GM10248 (cell line): ENCODE measurements at regions not wholly inside any gene's neighbourhood (a gene's known extent, or its start where the extent isn't known, plus 50 kb on each side); places are given as distances from the start of the nearest gene placed in this dataset.

Source experiments
- CTCF ChIA-PET: fragments of 300-600 bp; sonication (Branson Sonifier 250); formaldehyde crosslinking; extraction: SDS; loops from one replicate; lab custom pipeline; 2021; ENCODE audit warnings: antibody characterized with exemption; lab: Yijun Ruan, JAX
- POLR2A ChIA-PET: fragments of 350-650 bp; sonication (Branson Sonifier 250); formaldehyde crosslinking; extraction: SDS; loops from one replicate; lab custom pipeline; 2020; ENCODE audit warnings: antibody characterized with exemption; lab: Yijun Ruan, JAX
- DNase-seq: peaks from one replicate; pipeline ENCODE4 v3.0.0; 2012; ENCODE audit errors: extremely low spot score
- TF ChIP-seq, protein P1 (sequence below): IDR thresholded peaks from 2 replicates; pipeline ENCODE4 v1.5.1; 2012; ENCODE audit warnings: mild to moderate bottlenecking, low read depth; ENCODE audit errors: extremely low read depth, missing control alignments, control extremely low read depth

DNA sequence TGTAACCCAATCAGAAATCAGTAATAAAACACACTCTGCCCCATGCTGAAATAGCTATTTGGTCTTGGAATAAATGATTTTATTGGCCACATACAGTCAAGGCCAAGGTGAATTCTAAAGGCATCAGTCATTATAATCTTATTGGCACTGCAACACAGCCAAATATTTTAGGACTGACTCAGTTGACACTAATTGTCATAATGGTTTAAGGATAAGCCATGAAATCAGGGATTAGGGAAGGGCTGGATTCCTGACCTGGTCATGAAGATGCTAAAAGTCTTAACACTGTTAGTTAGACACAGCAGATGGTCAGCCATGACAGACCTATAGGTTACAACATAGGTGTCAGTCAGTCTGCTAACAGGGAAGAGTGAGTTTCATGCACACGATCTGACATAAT lies 330.3 kb upstream of the NPSR1 start:
- CTCF ChIA-PET = no interaction called here
- TF ChIP-seq, protein P1, sequence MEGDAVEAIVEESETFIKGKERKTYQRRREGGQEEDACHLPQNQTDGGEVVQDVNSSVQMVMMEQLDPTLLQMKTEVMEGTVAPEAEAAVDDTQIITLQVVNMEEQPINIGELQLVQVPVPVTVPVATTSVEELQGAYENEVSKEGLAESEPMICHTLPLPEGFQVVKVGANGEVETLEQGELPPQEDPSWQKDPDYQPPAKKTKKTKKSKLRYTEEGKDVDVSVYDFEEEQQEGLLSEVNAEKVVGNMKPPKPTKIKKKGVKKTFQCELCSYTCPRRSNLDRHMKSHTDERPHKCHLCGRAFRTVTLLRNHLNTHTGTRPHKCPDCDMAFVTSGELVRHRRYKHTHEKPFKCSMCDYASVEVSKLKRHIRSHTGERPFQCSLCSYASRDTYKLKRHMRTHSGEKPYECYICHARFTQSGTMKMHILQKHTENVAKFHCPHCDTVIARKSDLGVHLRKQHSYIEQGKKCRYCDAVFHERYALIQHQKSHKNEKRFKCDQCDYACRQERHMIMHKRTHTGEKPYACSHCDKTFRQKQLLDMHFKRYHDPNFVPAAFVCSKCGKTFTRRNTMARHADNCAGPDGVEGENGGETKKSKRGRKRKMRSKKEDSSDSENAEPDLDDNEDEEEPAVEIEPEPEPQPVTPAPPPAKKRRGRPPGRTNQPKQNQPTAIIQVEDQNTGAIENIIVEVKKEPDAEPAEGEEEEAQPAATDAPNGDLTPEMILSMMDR = no peak
- DNase-seq = no peak
- POLR2A ChIA-PET = no interaction called here

DNA sequence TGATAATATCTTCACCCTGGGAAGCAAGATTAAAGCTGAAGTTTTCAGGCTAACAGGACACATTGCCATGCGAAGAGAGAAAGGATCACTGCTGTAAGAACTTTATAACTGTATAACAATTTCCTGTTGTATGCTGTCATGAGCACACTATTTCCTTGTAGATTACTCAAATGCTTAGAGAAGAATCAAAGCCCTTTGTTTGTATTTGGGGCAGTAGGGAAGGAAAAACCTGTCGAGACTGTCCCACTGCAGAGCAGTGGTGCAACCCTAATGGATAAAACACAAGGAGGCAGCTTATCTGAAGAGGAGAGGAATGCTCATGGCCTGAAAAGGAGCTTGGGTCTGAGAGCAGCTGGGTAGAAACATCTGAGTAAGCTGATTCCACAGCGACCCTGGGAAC lies 327.7 kb upstream of the NPSR1 start:
- ChIA-PET POLR2A (no interaction called here), CTCF (interaction anchor here (3.6 kb wide), 1 partner anchor 10 kb away, joined by 19 read pairs; no protein-coding TSS in a partner anchor)
- TF ChIP-seq, protein P1 = no peak
- no peak for DNase-seq

DNA sequence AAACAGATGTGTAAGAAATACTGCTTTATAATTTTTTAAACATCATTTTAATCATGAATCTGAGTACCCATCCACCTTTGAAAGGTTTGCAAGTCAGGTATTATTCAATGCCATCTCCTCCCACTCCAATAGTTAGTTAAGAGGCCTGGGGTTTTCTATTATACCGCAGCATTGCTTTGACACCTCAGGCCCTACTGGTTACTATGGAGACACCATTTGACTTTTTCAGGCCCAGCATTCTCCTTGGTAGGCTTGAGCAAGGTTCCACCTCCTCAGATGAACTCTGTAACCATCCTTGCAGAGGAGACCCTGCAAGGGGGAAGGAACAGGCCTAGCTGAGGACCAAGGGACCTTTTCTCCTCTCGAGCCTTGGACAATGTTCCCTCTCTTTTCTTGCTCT lies 326.9 kb upstream of the NPSR1 start:
- DNase-seq = no peak
- CTCF ChIA-PET = interaction anchor here (3.6 kb wide), 1 partner anchor 11 kb away, joined by 19 read pairs; no protein-coding TSS in a partner anchor
- TF ChIP-seq, protein P1 = no peak
- POLR2A ChIA-PET = no interaction called here

DNA sequence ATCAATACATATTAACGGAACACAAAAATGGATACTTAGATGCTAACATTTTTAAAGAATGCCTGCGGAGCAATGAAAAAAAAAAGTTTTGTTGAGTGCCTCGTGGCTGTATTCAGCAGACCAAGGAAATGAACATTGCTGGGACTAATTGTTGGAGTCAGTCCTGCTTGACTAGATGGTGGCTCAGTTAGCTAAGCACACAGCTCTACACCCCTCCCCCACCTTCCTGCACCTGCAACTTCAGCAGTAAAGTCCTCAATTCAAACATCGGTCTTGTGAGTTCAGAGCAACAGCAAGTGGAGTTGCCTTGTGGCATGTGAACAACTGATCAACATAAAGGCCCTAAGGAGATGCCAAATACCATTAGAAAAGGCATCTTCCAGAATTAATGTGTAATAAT lies 326.0 kb upstream of the NPSR1 start:
- POLR2A ChIA-PET = no interaction called here
- TF ChIP-seq, protein P1 = no peak
- DNase-seq = no peak
- CTCF ChIA-PET = interaction anchor here (3.6 kb wide), 1 partner anchor 12 kb away, joined by 19 read pairs; no protein-coding TSS in a partner anchor

DNA sequence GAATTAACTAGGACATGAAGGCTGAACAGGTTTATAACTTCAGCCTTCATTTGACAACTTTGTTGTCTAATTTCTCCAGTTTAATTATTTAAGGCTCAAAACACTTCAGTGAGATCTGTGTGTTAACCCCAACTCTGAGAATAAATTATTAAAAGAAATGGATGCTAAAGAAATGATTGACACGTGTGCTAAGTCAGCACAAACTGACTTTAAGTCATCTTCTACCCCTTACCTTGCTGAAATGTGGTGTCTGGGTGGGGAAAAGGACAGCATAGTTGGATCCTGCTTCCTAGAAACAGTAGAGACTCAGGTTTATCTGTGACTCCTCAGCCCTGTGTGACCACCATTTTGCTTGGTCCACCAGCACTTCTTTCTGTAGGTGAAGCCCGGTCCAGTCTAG lies 324.8 kb upstream of the NPSR1 start:
- no peak for DNase-seq
- POLR2A ChIA-PET = no interaction called here
- TF ChIP-seq, protein P1 = no peak
- CTCF ChIA-PET = interaction anchor here (3.6 kb wide), 1 partner anchor 13 kb away, joined by 19 read pairs; no protein-coding TSS in a partner anchor

DNA sequence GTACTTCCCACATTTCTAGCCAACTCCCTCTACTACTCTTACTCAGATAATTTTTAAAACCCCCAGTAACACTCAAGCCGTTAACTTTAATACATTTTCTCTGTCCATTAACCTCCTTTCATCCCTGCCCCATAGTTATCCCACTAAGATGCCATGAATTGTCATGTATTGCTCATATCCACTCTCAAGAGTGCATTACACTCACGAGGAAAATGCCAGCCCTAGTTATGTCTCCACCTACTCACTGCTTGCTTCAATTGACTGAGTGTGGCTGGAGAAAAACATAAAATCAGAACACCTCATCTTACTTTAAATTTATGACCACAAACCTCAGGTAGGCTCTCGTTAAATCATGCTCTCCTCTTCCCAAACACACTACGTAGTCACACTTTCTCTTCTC lies 324.1 kb upstream of the NPSR1 start:
- TF ChIP-seq, protein P1 = no peak
- DNase-seq = no peak
- ChIA-PET CTCF (no interaction called here), POLR2A (no interaction called here)
